ENCODE measurements at regions not wholly inside any gene's neighbourhood (a gene's known extent, or its start where the extent isn't known, plus 50 kb on each side); places are given as distances from the start of the nearest gene placed in this dataset.

GRCh38 chr21:16969636-16970035 is 543.2 kb upstream of the CXADR start:
- no peak for DNase-seq

GRCh38 chr21:16974060-16974459 is 538.8 kb upstream of the CXADR start:
- DNase-seq: no peak

GRCh38 chr21:16976193-16976592 is 536.6 kb upstream of the CXADR start:
- DNase-seq: no peak

GRCh38 chr21:16978309-16978895 is 534.4 kb upstream of the CXADR start:
- DNase-seq: no peak

- DNase-seq: no peak
Measured at GRCh38 chr21:16979574-16979973, 533.3 kb upstream of the CXADR start.

- no peak for DNase-seq
Measured at GRCh38 chr21:16983420-16983819, 529.4 kb upstream of the CXADR start.

- no peak for DNase-seq
Measured at GRCh38 chr21:16992448-16992847, 520.4 kb upstream of the CXADR start.

- DNase-seq: no peak
Measured at GRCh38 chr21:16993416-16994038, 519.3 kb upstream of the CXADR start.

GRCh38 chr21:17002594-17003257 is 510.1 kb upstream of the CXADR start:
- no peak for DNase-seq

- no peak for DNase-seq
Measured at GRCh38 chr21:17003258-17003615, 509.6 kb upstream of the CXADR start.

GRCh38 chr21:17003763-17004373 is 509.0 kb upstream of the CXADR start:
- DNase-seq: no peak

- DNase-seq: no peak
Measured at GRCh38 chr21:17032141-17032655, 480.6 kb upstream of the CXADR start.

- no peak for DNase-seq
Measured at GRCh38 chr21:17044696-17045095, 468.1 kb upstream of the CXADR start.

- DNase-seq: no peak
Measured at GRCh38 chr21:17045214-17045853, 467.5 kb upstream of the CXADR start.

GRCh38 chr21:17048974-17049373 is 463.9 kb upstream of the CXADR start:
- no peak for DNase-seq

GRCh38 chr21:17050156-17050555 is 462.7 kb upstream of the CXADR start:
- no peak for DNase-seq

GRCh38 chr21:17050646-17051045 is 462.2 kb upstream of the CXADR start:
- DNase-seq: no peak

- DNase-seq: no peak
Measured at GRCh38 chr21:17051054-17051453, 461.8 kb upstream of the CXADR start.

GRCh38 chr21:17053321-17053720 is 459.5 kb upstream of the CXADR start:
- no peak for DNase-seq

GRCh38 chr21:17059936-17060335 is 452.9 kb upstream of the CXADR start:
- DNase-seq: no peak

GRCh38 chr21:17066006-17066405 is 446.8 kb upstream of the CXADR start:
- no peak for DNase-seq

GRCh38 chr21:17071093-17071492 is 441.8 kb upstream of the CXADR start:
- DNase-seq: no peak

GRCh38 chr21:17081193-17081592 is 431.6 kb upstream of the CXADR start:
- DNase-seq: no peak

Data from T-helper 9 cell (primary cell).